GM12878 (cell line): ENCODE measurements at regions not wholly inside any gene's neighbourhood (a gene's known extent, or its start where the extent isn't known, plus 50 kb on each side); places are given as distances from the start of the nearest gene placed in this dataset.

Experiments
- ATAC-seq: fragments of 200-7000 bp; cut with Tn5 transposase; 3 replicates; pipeline ENCODE4 v1.9.1; 2020; ENCODE audit warnings: mild to moderate bottlenecking, moderate library complexity
- BruUV-seq: library from RNA; stranded (reverse); fragments of 400-500 nt; replicated peaks from 2 replicates; lab custom pipeline; 2021; lab: Mats Ljungman, UMichigan
- CTCF ChIA-PET: fragments of 300-600 bp; sonication (Branson Sonifier 250); formaldehyde crosslinking; extraction: SDS; loops from one replicate; lab custom pipeline; 2021; ENCODE audit warnings: inconsistent platforms; lab: Yijun Ruan, JAX
- POLR2A ChIA-PET: fragments of 350-600 bp; formaldehyde crosslinking; extraction: SDS; loops from one replicate; lab custom pipeline; 2021; ENCODE audit warnings: inconsistent platforms; lab: Charles Lee
- RAD21 ChIA-PET: fragments of 300-600 bp; sonication (Branson Sonifier 250); formaldehyde crosslinking; loops from one replicate; lab custom pipeline; 2023; ENCODE audit warnings: antibody characterized with exemption; ENCODE audit not compliant: unreplicated experiment; lab: Charles Lee
- SMC1A ChIA-PET: fragments of 300-600 bp; sonication (Branson Sonifier 250); formaldehyde crosslinking; loops from one replicate; lab custom pipeline; 2023; ENCODE audit not compliant: unreplicated experiment, uncharacterized antibody; lab: Charles Lee
- DNase-seq: peaks from one replicate; pipeline ENCODE4 v3.0.0-alpha.2; 2011; ENCODE audit warnings: low read depth, low spot score
- FAIRE-seq: peaks from 3 replicates; lab custom pipeline; 2011; peaks lifted over from hg19 to GRCh38; lab: Jason Lieb, UNC
- H2AFZ ChIP-seq: 2 replicates; pipeline ENCODE4 v1.6.0; 2011; ENCODE audit warnings: low read depth, low read length, control low read depth; ENCODE audit not compliant: control insufficient read depth
- H3K27ac ChIP-seq: 2 replicates; pipeline ENCODE4 v1.5.1; 2011; ENCODE audit warnings: control low read depth; ENCODE audit not compliant: control insufficient read depth, insufficient read depth
- H3K27me3 ChIP-seq, 2 experiments: replicated peaks in 1 of 2; 2 replicates each; pipeline versions ENCODE4 v1.6.0 to v1.6.1; 2011; ENCODE audit warnings: low read length in 1 of 2; ENCODE audit not compliant: control insufficient read depth in 2 of 2, insufficient read depth in 2 of 2
- H3K36me3 ChIP-seq, 2 experiments: 2 replicates each; pipeline ENCODE4 v1.5.1; 2011; ENCODE audit warnings: low read length in 1 of 2; ENCODE audit not compliant: control insufficient read depth in 2 of 2, insufficient read depth in 2 of 2
- H3K4me1 ChIP-seq: 2 replicates; pipeline ENCODE4 v1.6.1; 2011; ENCODE audit warnings: mild to moderate bottlenecking, low read length, moderate library complexity, mixed read lengths; ENCODE audit not compliant: control insufficient read depth, insufficient read depth
- H3K4me2 ChIP-seq: 2 replicates; pipeline ENCODE4 v1.6.0; 2011; ENCODE audit warnings: control low read depth; ENCODE audit not compliant: control insufficient read depth, insufficient read depth
- H3K4me3 ChIP-seq: fragments of 200-600 bp; sonication (generic); 2 replicates; pipeline ENCODE4 v1.5.1; 2016
- H3K79me2 ChIP-seq: 2 replicates; pipeline ENCODE4 v1.6.0; 2011; ENCODE audit warnings: low read length; ENCODE audit not compliant: control insufficient read depth, insufficient read depth
- H3K9ac ChIP-seq: 2 replicates; pipeline ENCODE4 v1.8.0; 2011; ENCODE audit warnings: low read length, control low read depth, mixed read lengths; ENCODE audit not compliant: control insufficient read depth, insufficient read depth
- H3K9me3 ChIP-seq: replicated peaks from 3 replicates; pipeline ENCODE4 v1.5.1; 2011; ENCODE audit warnings: mild to moderate bottlenecking, low read length; ENCODE audit not compliant: control insufficient read depth, insufficient read depth
- H4K20me1 ChIP-seq: 2 replicates; pipeline ENCODE4 v1.6.0; 2011; ENCODE audit not compliant: control insufficient read depth, insufficient read depth
- BACH1 ChIP-seq: fragments of 450-650 bp; IDR thresholded peaks from 2 replicates; pipeline ENCODE4 v1.6.1; 2017; ENCODE audit warnings: mild to moderate bottlenecking, borderline replicate concordance
- CUX1 ChIP-seq: IDR thresholded peaks from 2 replicates; pipeline ENCODE4 v1.6.1; 2012; ENCODE audit warnings: improper control_type of control experiment, low read depth, low read length; ENCODE audit not compliant: insufficient replicate concordance
- EGR1 ChIP-seq, 2 experiments: IDR thresholded peaks; 1 replicate in 1 of 2; 2 replicates in 1 of 2; pipeline ENCODE4 v1.6.1; 2011 to 2012; ENCODE audit warnings: low read depth in 2 of 2, low read length in 2 of 2, borderline replicate concordance in 1 of 2, mild to moderate bottlenecking in 1 of 2, moderate library complexity in 1 of 2
- LARP7 ChIP-seq: fragments of 450-650 bp; IDR thresholded peaks from 2 replicates; pipeline ENCODE4 v1.6.1; 2017; ENCODE audit warnings: mild to moderate bottlenecking
- NFXL1 ChIP-seq: fragments of 450-650 bp; IDR thresholded peaks from 2 replicates; pipeline ENCODE4 v1.6.1; 2017; ENCODE audit warnings: antibody characterized with exemption, mild to moderate bottlenecking, borderline replicate concordance
- PBX3 ChIP-seq: IDR thresholded peaks from 2 replicates; pipeline ENCODE4 v1.6.1; 2011; ENCODE audit warnings: mild to moderate bottlenecking, low read depth, low read length, moderate library complexity; ENCODE audit not compliant: insufficient replicate concordance
- WGBS: methylation state at CpG from one replicate; pipeline ENCODE4 v1.1.6; 2016; ENCODE audit warnings: low lambda C conversion rate; ENCODE audit not compliant: insufficient replicate concordance, insufficient coverage; ENCODE audit errors: missing lambda C conversion rate; 5-methylcytosine and 5-hydroxymethylcytosine counted together
- in situ Hi-C: fragments of 300-500 bp; cut with MboI; formaldehyde crosslinking; loops from 9 replicates; pipeline ENCODE4 v1.14.3; 2018; ENCODE audit warnings: mixed read lengths
- intact Hi-C: fragments of 100-400 bp; cut with micrococcal nuclease; formaldehyde crosslinking; loops from one replicate; pipeline ENCODE4 v1.14.2; 2022; ENCODE audit not compliant: unreplicated experiment
- TF ChIP-seq, protein P1 (sequence below): fragments of 450-650 bp; IDR thresholded peaks from 2 replicates; pipeline ENCODE4 v1.6.1; 2016; ENCODE audit warnings: mild to moderate bottlenecking

DNA sequence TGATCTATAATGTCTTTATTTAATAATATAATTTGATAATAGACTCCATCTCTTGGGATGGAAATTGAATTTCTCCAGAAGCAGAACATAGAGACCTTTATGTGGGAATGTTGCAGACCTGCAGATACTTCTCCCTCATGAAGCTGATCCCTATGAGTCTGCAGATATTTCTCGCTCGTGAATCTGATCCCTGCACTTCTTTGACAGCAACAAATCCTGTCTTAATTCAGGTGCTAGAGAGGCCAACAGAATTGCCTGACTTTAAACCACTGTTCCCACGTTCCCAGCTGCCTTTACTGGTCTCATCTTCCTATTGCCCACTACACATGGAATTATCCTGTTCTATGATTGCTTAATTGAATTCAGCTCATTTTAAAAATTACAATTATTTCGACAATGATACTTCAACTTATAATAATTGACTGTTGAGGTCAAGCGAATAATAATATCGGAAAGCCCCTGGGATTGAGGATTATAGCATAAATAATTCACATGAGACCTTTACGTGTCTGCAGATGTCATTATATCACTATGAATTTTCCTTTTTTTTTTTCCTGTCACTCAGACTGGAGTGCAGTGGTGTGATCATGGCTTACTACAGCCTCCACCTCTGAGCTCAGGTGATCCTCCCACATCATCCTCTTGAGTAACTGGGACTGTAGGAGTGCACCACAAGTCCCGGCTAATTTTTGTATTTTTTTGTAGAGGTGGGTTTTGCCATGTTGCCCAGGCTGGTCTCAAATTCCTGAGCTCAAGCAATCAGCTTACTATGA is 486.4 kb upstream of the ADARB2 start (continued):
- TF ChIP-seq PBX3 (no peak), EGR1 (IDR thresholded peaks at IDR 0.05; ENCODE audit: borderline replicate concordance in 1 of 2, low read depth in 2 of 2, low read length in 2 of 2) (no peak)

DNA sequence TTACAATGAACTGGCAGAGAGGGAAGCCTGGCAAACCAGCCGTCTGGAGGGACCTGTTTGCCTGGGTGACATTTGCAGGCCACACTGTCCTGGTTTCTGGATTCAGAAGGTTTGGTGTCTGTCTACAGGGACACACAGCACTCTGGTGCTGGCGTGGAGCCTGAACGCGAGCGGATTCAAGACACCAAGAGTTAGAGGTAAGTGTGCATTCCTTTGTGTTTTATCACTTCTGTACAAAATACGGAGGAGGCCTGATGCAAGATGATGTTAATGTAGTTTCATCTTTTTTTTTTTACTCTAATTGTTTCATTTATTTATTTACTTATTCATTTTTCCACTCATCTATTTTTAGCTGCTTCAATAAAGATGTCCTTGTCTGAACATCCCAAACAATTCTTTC is 485.3 kb upstream of the ADARB2 start:
- no peak overlapping the region for H3K4me2 ChIP-seq
- ATAC-seq (no peak), DNase-seq (no peak), FAIRE-seq (no peak)
- ChIA-PET CTCF (no interaction called here), POLR2A (no interaction called here), SMC1A (interaction anchor here (1.3 kb wide), 1 partner anchor 8 kb away, joined by 3 read pairs; no protein-coding TSS in a partner anchor), RAD21 (no interaction called here)
- no peaks in the 10 kb centered on the region for H3K79me2 ChIP-seq
- no peak overlapping the region for H3K27ac ChIP-seq
- TF ChIP-seq CUX1 (no peak), NFXL1 (no peak), BACH1 (no peak), LARP7 (no peak)
- TF ChIP-seq, protein P1, sequence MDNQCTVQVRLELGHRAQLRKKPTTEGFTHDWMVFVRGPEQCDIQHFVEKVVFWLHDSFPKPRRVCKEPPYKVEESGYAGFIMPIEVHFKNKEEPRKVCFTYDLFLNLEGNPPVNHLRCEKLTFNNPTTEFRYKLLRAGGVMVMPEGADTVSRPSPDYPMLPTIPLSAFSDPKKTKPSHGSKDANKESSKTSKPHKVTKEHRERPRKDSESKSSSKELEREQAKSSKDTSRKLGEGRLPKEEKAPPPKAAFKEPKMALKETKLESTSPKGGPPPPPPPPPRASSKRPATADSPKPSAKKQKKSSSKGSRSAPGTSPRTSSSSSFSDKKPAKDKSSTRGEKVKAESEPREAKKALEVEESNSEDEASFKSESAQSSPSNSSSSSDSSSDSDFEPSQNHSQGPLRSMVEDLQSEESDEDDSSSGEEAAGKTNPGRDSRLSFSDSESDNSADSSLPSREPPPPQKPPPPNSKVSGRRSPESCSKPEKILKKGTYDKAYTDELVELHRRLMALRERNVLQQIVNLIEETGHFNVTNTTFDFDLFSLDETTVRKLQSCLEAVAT = no peak
- BruUV-seq = no TSS peak
- H3K9ac ChIP-seq = no peak overlapping the region
- no peaks in the 10 kb centered on the region for H3K4me1 ChIP-seq
- in situ Hi-C loops = no loop called here
- intact Hi-C loops = no loop called here
- no peaks in the 10 kb centered on the region for H3K9me3 ChIP-seq
- 71% methylated on average over 6 of the region's 6 CpGs for WGBS
- no peak overlapping the region for H2AFZ ChIP-seq
- H3K4me3 ChIP-seq = no peak overlapping the region
- no peaks in the 10 kb centered on the region for H3K36me3 ChIP-seq
- no peaks in the 10 kb centered on the region for H4K20me1 ChIP-seq
- H3K27me3 ChIP-seq = no peaks in the 10 kb centered on the region; a peak in 1 of 4 replicates
